SH-SY5Y (cell line): ENCODE measurements at regions not wholly inside any gene's neighbourhood (a gene's known extent, or its start where the extent isn't known, plus 50 kb on each side); places are given as distances from the start of the nearest gene placed in this dataset.

ENCODE experiments used
- GATA2 ChIP-seq: IDR thresholded peaks from 2 replicates; pipeline ENCODE4 v1.6.1; 2011; ENCODE audit warnings: mild to moderate bottlenecking, low read depth, low read length
- GATA3 ChIP-seq: IDR thresholded peaks from 2 replicates; pipeline ENCODE4 v1.6.1; 2011; ENCODE audit warnings: low read depth, mild to moderate bottlenecking, low read length, moderate library complexity

GRCh38 chr9:81047280-81047679, 642.1 kb downstream of the TLE1 start:
- TF ChIP-seq GATA3 (no peak), GATA2 (no peak)
